GM12874 (cell line): ENCODE measurements at regions not wholly inside any gene's neighbourhood (a gene's known extent, or its start where the extent isn't known, plus 50 kb on each side); places are given as distances from the start of the nearest gene placed in this dataset.

Experiments
- TF ChIP-seq, protein P1 (sequence below): IDR thresholded peaks from 2 replicates; pipeline ENCODE4 v1.5.1; 2011; ENCODE audit warnings: low read depth, mild to moderate bottlenecking, control low read depth, low read length, moderate library complexity; ENCODE audit not compliant: insufficient read depth

DNA sequence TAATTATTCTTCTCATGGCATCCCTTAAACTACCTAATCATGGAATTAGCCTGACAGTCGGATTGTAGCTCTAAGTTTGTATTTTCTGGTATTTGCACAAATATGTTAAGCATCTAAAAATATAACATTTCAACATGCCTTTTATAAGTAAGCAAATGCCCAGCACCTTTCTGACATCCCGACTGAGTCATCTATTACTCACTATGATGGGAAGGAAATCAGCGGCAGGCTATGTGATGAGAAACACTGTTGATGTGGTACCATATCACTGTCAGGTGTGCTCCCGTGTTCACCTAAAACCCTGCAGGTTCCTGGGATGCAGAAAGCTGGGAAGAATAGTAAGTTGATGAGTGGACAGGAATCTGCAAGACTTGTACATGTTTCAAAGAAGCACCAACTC is 367.8 kb upstream of the IL12A start:
- TF ChIP-seq, protein P1, sequence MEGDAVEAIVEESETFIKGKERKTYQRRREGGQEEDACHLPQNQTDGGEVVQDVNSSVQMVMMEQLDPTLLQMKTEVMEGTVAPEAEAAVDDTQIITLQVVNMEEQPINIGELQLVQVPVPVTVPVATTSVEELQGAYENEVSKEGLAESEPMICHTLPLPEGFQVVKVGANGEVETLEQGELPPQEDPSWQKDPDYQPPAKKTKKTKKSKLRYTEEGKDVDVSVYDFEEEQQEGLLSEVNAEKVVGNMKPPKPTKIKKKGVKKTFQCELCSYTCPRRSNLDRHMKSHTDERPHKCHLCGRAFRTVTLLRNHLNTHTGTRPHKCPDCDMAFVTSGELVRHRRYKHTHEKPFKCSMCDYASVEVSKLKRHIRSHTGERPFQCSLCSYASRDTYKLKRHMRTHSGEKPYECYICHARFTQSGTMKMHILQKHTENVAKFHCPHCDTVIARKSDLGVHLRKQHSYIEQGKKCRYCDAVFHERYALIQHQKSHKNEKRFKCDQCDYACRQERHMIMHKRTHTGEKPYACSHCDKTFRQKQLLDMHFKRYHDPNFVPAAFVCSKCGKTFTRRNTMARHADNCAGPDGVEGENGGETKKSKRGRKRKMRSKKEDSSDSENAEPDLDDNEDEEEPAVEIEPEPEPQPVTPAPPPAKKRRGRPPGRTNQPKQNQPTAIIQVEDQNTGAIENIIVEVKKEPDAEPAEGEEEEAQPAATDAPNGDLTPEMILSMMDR, result no peak

DNA sequence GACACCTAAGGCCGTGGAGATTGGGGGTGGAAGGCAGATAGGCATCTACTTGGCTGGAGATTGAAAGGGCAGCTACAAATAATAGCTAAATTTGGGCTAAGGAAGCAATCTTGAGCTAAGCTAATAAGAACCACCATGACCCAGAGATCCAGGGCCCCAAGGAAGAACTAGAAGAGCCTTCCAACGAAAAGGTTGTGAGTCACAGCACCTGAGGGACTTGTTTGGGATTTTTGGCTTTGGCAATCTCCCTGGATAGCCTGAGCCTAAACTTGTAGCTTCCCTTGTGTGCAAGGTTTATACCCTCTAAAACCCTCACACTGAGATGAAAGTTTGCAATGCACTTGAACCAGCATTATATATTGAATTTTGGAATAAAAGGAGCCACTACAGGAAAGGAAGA is 364.0 kb upstream of the IL12A start:
- TF ChIP-seq, protein P1, result no peak

DNA sequence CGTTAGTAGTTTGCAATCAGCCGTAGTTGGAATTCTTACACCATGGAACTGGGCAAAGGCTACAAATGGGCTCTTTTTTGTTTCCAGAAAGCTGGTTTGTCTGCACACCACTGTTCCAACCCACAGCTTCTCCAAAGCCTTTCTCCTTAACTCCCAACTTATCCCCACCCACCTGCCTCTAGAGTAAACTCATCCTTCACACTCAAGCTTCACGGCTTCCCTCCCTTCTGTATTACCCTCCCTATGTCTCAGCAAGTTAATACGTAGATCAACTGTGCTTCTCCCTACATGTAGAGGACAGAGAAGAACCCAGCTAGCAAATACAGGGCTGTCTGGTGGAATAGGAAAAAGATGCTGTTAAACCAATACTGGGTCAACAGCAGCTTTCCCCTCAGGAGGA is 363.0 kb upstream of the IL12A start:
- TF ChIP-seq, protein P1, result no peak

DNA sequence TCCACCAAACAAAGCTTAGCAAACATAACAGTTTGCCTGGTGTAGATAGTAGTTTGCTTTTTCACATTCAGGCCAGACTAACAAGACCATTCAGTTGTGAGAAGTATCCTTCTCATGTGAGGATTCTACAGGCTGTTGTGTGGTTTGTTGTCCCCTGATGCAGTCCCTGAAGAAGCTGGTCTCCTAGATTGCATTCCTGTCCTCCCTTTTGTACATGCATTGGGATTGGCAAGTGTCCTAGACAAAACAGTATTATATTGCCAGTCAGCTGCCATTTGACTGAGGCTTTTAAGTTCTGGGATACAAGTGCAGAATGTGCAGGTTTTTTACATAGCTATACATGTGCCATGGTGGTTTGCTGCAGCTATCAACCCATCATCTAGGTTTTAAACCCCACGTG is 362.0 kb upstream of the IL12A start:
- TF ChIP-seq, protein P1, result no peak

DNA sequence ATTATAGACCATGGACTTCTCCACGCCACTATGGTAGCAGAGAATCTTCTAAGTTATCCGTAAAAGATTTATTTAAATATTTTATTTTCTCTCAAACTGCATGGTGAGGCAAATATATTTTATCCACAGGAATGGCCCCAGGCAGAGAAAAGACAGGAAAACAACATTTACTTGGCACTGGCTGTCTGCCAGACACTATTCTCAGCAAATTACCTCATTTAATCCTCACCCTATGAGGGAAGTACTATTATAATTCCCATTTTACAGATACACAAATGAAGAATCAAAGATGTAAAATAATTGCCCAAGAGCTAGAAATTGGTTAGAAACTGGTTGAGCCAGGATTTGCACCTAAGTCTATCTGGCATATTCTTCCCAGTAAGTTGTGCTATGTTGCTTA is 361.4 kb upstream of the IL12A start:
- TF ChIP-seq, protein P1, result no peak

DNA sequence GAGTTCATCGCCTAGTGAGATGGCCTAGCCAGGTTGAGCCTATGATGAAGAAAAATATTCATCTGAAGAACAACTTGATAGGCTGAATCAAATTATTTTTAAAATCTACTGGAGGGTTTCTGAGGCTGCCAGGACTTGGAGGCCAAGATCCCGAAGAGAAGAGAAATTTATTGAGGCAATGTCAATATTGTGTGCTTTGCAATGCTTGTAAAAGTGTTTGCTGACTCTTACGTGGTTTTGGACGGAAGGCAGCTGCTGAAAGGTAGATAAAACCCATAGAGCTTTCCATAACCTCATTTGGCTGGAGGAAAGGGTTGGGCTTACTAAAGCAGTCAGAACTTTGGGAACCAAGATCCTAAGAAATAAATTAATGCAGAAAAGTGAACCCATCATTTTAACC is 361.0 kb upstream of the IL12A start:
- TF ChIP-seq, protein P1, result no peak

DNA sequence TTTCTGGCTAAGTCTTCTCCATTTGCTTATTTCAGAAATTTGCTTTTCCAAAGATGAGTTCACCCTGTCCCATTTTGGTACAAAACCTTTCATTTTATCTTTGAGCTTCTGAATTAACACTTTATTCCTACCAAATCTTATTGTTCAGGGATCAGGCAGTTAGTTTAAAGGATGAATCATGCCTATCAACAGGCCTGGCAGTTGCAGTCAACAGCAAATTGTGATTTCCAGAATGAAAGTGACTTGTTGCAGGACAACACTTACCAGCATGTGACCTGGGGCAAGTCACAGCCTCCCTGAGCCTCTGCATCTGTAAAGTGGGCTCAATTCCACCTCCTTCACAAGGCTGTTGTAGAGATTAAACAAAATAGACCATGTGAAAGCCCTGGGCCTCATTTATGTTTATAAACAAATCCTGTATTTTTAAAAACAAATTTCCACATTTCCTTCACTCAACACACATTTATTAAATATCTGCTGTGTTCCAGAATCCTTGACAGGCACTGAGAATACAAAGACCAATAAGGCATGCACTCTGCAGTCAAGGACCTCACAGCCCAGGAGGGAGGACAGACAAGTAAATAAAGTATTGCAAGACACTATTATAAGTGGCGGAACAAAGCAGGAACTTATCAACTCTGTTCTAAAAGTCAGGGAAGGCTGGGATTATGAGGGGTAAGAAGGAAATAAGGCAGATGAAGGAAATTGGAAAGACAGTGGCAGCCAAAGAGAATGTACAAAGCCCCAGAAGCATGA is 359.1 kb upstream of the IL12A start:
- TF ChIP-seq, protein P1, result no peak
